Stimulated activated effector memory CD8-positive, alpha-beta T cell treated with anti-CD3 and anti-CD28 coated beads, Interleukin-12 subunit alpha, Interleukin-12 subunit beta, amount 100 ng/mL, for 72 hours (primary cell): ENCODE measurements at regions not wholly inside any gene's neighbourhood (a gene's known extent, or its start where the extent isn't known, plus 50 kb on each side); places are given as distances from the start of the nearest gene placed in this dataset.
A peak's percentile ranks its signal among the peaks of the same experiment; 100 is the strongest.

Experiments
- ATAC-seq: fragments of 150-1000 bp; cut with Tn5 transposase; 2 replicates; pipeline ENCODE4 v1.10.0; 2021
- DNase-seq, 2 donors: peaks; one replicate each; pipeline ENCODE4 v3.0.0; 2021 to 2022; ENCODE audit warnings: low spot score in 2 of 2
- H3K27ac Mint-ChIP-seq: one replicate; pipeline ENCODE4 v1.8.0; 2022; ENCODE audit warnings: mild to moderate bottlenecking, mixed read lengths
- H3K36me3 Mint-ChIP-seq: one replicate; pipeline ENCODE4 v1.8.0; 2022; ENCODE audit warnings: mild to moderate bottlenecking, mixed read lengths
- H3K4me1 Mint-ChIP-seq: one replicate; pipeline ENCODE4 v1.8.0; 2022; ENCODE audit warnings: mixed read lengths
- H3K4me3 Mint-ChIP-seq: one replicate; pipeline ENCODE4 v1.8.0; 2022; ENCODE audit warnings: mild to moderate bottlenecking, mixed read lengths
- H3K9me3 Mint-ChIP-seq: one replicate; pipeline ENCODE4 v1.8.0; 2022; ENCODE audit warnings: mixed read lengths

DNA sequence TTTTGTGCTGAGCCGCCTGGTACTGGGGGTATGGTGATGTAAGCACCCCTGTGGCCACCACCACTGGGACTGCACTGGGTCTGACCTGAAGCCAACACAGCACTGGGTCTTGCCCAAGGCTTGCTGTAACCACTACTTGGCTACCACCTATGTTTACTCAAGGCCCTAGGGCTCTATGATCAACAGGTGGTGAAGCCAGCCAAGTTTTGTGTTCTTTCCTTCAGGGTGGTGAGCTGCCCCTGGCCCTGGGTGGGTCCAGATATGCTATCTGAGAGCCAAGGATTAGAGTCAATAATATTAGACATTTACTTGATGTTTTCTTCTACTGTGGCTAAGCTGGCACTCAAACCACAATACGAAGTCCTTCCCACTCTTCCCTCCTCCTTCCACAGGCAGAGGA is 55.1 kb upstream of the PAGE4 start:
- H3K27ac Mint-ChIP-seq, result no peak overlapping the region
- H3K9me3 Mint-ChIP-seq, result no peaks in the 10 kb centered on the region
- no peak overlapping the region for H3K4me3 Mint-ChIP-seq
- DNase-seq, result no peak
- H3K36me3 Mint-ChIP-seq, result no peaks in the 10 kb centered on the region
- H3K4me1 Mint-ChIP-seq, result no peaks in the 10 kb centered on the region
- no peak for ATAC-seq

DNA sequence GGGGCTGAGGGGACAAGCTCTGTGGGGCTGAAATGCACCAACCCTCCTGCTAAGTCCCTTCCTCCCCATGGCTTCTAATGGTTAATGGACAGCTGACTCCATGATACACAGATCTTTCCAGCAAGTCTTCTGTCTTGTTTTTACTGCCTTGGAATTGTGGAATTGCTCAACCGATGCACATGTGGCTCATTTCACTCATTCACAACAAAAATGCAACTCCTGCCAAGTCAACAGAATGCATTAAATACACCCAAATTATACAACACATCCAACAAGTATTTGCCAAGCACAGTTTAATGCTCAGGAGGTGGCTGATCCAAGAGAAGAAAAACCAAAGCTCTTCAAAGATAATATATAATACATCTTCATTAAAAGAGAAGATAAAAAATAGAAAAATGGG is 61.9 kb upstream of the PAGE4 start:
- no peak overlapping the region for H3K27ac Mint-ChIP-seq

DNA sequence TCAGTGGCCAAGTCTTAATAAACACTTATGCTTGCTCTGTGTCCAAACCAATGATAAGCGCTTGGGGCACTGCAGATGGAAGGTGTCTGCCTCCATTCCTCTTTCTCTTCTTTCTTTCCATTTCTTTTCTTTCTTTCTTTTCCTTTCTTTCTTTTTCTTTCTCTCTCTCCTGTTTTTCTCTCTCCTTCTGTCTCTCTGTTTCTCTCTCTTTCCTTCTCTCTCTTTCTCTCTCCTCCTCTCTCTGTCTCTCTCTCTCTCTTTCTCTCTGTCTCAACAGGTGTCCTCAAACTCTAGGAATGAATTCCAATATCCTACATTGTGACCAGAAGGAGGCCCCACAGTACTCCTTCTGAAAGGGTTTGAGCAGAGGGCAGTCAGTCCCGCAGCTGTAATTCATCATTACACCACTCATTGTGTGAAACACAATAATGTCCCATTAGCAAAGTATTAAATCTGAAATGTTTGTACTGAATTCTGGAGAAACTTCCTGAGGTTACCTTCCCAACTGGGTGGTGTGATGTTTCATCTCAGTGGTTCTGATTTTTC is 66.5 kb upstream of the PAGE1 start:
- Mint-ChIP-seq H3K27ac (no peak overlapping the region), H3K36me3 (no peaks in the 10 kb centered on the region), H3K9me3 (no peaks in the 10 kb centered on the region), H3K4me3 (no peak overlapping the region), H3K4me1 (no peaks in the 10 kb centered on the region)
- ATAC-seq, result no peak
- DNase-seq, result no peak

More for the DNA sequence above, 61.9 kb upstream of the PAGE4 start:
- H3K4me1 Mint-ChIP-seq, result no peaks in the 10 kb centered on the region
- ATAC-seq, result no peak
- H3K4me3 Mint-ChIP-seq, result no peak overlapping the region
- H3K36me3 Mint-ChIP-seq, result no peaks in the 10 kb centered on the region
- DNase-seq, result no peak
- no peaks in the 10 kb centered on the region for H3K9me3 Mint-ChIP-seq

DNA sequence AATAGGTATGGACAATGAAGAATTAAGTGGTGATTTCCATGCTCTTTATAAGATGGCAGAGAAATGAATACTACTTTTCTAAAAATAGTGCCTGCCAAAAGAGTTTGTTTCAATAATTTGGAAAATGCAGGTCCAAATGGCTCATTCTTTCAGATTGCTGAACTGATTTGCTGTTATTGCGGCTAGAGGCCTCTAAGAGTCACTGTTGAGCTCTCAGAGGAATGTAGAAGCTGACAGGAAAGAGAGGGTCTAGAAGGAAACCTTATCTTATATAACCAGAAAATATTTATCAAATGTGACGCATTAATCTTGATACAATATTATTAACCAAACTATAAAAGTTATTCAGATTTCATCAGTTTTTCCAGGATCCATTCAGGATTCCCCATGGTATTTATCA is 65.7 kb upstream of the PAGE1 start:
- H3K4me1 Mint-ChIP-seq, result no peaks in the 10 kb centered on the region
- no peaks in the 10 kb centered on the region for H3K36me3 Mint-ChIP-seq
- DNase-seq (no peak), ATAC-seq (no peak)
- no peaks in the 10 kb centered on the region for H3K9me3 Mint-ChIP-seq
- H3K4me3 Mint-ChIP-seq, result no peak overlapping the region
- no peak overlapping the region for H3K27ac Mint-ChIP-seq

DNA sequence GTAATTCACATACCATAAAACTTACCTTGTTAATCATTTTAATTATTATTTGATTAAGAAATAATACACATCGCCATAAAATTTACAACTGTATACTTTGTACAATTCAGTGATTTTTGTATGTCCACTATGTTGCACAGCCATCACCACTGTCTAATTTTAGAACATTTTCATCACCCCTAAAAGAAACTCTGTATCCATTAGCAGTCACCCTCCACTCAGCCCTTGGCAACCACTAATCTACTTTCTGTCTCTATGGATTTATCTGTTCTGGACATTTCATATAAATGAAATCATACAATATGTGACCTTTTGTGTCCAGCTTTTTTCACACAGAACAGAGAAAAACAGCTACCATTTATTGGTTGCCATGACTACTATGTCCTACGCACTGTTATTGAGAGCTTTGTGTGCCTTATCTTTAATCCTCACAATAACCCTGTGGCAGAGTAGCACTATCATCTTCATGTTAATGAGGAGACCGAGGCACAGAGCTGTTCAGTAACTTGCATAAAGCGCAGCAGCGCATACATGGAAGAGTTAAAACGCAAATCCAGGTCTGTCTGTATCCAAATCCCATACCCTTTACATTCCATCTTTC is 64.6 kb upstream of the PAGE1 start:
- ATAC-seq, result no peak
- H3K4me3 Mint-ChIP-seq, result no peak overlapping the region
- no peak overlapping the region for H3K27ac Mint-ChIP-seq
- DNase-seq, result no peak
- H3K4me1 Mint-ChIP-seq, result no peaks in the 10 kb centered on the region
- H3K9me3 Mint-ChIP-seq, result no peaks in the 10 kb centered on the region
- no peaks in the 10 kb centered on the region for H3K36me3 Mint-ChIP-seq

DNA sequence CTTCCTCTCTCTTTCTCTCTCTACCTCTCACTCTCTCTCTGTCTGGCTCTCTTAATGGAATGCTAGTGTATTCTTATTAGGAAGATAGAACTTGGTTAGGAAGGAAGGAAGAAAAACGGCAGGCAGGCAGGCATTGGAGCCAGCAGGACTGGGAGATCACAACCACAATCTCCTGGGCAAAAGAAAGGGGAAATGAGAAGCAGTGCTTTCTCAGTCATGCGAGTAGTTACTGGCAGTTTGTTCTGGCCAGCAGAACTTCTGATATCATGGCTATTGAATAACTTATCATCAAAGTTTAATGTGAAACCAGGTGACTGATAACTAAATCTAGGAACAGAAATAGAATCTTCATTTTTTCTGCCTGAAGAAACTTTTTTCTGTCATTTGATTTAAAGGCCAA is 60.9 kb upstream of the PAGE1 start:
- no peak overlapping the region for H3K27ac Mint-ChIP-seq
- no peak for DNase-seq

DNA sequence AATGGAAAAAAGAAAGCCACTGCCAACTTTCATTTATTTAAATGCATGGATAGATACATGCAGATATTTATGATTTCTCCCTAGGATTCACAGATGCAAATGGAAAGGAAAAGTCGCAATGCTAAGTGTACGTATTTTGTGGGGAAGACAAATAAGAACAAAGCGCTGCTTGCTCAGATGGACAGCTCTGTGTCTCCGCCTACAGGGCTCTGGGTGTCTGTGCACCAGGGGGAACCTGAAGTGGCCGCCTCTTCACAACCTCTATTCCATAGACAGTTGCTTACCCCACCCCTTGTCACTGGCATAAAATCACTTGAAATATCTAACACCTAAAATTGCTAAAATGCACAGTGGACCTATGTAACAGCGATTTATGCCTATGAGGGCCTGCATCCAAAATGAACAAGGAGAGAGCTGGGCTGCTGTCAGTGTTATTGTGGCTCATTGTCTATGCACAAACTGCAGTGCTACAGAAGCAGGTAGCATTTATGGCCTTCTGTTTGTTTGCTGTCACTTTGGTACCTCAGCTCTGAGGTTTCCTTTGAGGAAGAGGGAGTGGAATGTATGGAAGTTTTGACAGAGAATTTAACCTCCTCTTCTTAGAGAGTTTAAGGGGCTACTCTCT is 58.6 kb upstream of the PAGE1 start:
- H3K27ac Mint-ChIP-seq, result no peak overlapping the region
- no peaks in the 10 kb centered on the region for H3K9me3 Mint-ChIP-seq
- DNase-seq (peak; percentile 12 to 48), ATAC-seq (no peak)
- no peaks in the 10 kb centered on the region for H3K4me1 Mint-ChIP-seq
- no peak overlapping the region for H3K4me3 Mint-ChIP-seq
- H3K36me3 Mint-ChIP-seq, result no peaks in the 10 kb centered on the region

More for the DNA sequence above, 60.9 kb upstream of the PAGE1 start:
- no peak overlapping the region for H3K4me3 Mint-ChIP-seq
- no peak for ATAC-seq
- H3K9me3 Mint-ChIP-seq, result no peaks in the 10 kb centered on the region
- no peaks in the 10 kb centered on the region for H3K4me1 Mint-ChIP-seq
- no peaks in the 10 kb centered on the region for H3K36me3 Mint-ChIP-seq

DNA sequence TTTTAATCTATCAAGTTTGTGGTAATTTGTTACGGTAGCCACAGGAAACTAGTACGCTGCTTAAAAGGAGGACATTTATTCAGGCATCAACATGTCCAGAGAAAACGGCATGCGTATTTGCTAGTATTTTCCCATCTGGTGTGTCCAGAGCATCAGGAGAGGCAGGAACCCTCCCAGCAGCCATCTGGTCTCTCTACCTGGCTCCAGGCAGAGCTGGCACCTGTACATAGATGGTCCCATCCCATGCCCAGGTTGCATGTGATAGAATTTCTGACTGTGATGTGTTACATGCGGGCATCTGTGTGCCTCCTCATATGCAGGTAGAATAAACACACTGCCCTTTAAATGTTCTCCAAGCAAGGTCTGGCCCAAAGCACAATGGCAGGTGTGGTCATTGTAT is 57.9 kb upstream of the PAGE1 start:
- Mint-ChIP-seq H3K9me3 (no peaks in the 10 kb centered on the region), H3K4me3 (no peak overlapping the region), H3K36me3 (no peaks in the 10 kb centered on the region), H3K27ac (no peak overlapping the region), H3K4me1 (no peaks in the 10 kb centered on the region)
- ATAC-seq (no peak), DNase-seq (no peak)

DNA sequence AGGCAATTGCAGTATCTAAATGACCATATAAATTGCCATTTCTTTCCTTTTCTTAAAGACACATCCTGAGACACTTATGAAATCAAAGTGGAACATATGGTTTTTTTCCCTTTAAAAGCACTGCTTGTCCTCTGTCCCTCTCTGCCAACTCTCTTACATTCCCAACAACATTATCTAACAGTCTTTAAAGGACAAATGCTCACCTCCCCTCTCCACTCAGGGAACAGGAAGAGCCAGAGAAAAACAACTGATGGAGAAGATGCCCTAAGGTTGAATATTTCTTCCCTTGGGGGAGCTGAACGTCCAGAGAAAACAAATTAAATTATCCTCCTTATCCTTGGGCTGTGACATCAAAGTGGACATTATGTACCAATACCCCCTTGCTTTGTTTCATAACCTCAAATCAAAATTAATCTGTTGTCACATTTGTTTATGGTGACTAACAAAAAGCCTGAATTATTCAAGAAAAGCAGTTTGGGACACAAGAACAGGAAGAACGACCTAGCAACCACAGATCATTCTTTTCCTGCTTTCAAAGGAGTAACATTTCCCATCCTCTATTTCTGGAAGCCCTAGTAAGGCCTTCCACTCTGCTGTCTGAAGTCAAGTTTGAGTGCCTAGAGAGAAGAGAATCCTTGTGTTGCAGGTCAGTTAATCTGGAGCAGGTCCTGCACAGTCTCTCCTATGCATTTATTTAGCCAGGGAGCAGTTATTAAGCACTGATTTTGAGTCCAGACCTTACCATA is 52.6 kb upstream of the PAGE1 start:
- H3K4me3 Mint-ChIP-seq, result no peak overlapping the region
- DNase-seq, result no peak
- ATAC-seq, result no peak

DNA sequence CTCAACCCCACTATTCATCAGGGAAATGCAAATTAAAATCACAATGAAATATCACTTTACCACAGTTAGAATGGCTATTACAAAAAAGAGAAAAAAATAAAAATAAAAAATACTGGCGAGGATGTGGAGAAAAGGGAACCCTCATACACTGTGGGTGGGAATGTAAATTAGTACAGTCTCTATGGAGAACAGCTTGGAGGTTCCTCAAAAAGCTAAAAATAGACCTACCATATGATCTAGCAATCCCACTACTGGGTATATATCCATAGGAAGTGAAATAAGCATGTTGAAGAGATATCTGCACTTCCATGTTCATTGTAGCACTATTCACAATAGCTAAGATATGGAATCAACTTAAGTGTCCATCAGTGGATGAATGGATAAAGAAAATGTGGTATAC is 50.5 kb upstream of the PAGE1 start:
- Mint-ChIP-seq H3K27ac (no peak overlapping the region), H3K36me3 (no peaks in the 10 kb centered on the region), H3K9me3 (no peaks in the 10 kb centered on the region), H3K4me3 (no peak overlapping the region), H3K4me1 (no peaks in the 10 kb centered on the region)
- ATAC-seq (no peak), DNase-seq (no peak)

More for the DNA sequence above, 52.6 kb upstream of the PAGE1 start:
- no peaks in the 10 kb centered on the region for H3K36me3 Mint-ChIP-seq
- no peaks in the 10 kb centered on the region for H3K4me1 Mint-ChIP-seq
- H3K9me3 Mint-ChIP-seq, result no peaks in the 10 kb centered on the region
- no peak overlapping the region for H3K27ac Mint-ChIP-seq
